K562 (cell line): ENCODE measurements at regions not wholly inside any gene's neighbourhood (a gene's known extent, or its start where the extent isn't known, plus 50 kb on each side); places are given as distances from the start of the nearest gene placed in this dataset.

Experiments
- ARID1B ChIP-seq: fragments of 450-650 bp; IDR thresholded peaks from 2 replicates; pipeline ENCODE4 v1.6.1; 2016; ENCODE audit warnings: antibody characterized with exemption, mild to moderate bottlenecking, inconsistent platforms
- CREM ChIP-seq: IDR thresholded peaks from 2 replicates; pipeline ENCODE4 v1.6.1; 2014; ENCODE audit warnings: antibody characterized with exemption, low read depth
- EZH2 ChIP-seq: IDR thresholded peaks from 2 replicates; pipeline ENCODE4 v1.6.1; 2012; ENCODE audit warnings: low read depth, mild to moderate bottlenecking, inconsistent platforms, low read length, borderline replicate concordance
- HMGN3 ChIP-seq: IDR thresholded peaks from 2 replicates; pipeline ENCODE4 v1.6.1; 2011; ENCODE audit warnings: borderline replicate concordance, low read depth, mild to moderate bottlenecking, mixed read lengths, low read length; ENCODE audit not compliant: insufficient read length; ENCODE audit errors: extremely low read depth
- IFI16 ChIP-seq: fragments of 250-450 bp; sonication (Bioruptor Pico); IDR thresholded peaks from 2 replicates; pipeline ENCODE4 v2.1.2; 2022; ENCODE audit warnings: mild to moderate bottlenecking, inconsistent platforms
- KDM2B ChIP-seq: fragments of 250-450 bp; sonication (Bioruptor Pico); IDR thresholded peaks from 2 replicates; pipeline ENCODE4 v1.8.0; 2021; ENCODE audit warnings: mild to moderate bottlenecking, moderate library complexity
- MCM5 ChIP-seq: fragments of 450-650 bp; IDR thresholded peaks from 2 replicates; pipeline ENCODE4 v1.6.1; 2016; ENCODE audit warnings: low read depth
- NFE2 ChIP-seq: IDR thresholded peaks from 2 replicates; pipeline ENCODE4 v1.6.1; 2014; ENCODE audit warnings: antibody characterized with exemption, low read depth
- POLR3G ChIP-seq: IDR thresholded peaks from 2 replicates; pipeline ENCODE4 v1.6.1; 2011; ENCODE audit not compliant: insufficient read length, insufficient replicate concordance; ENCODE audit errors: extremely low read depth
- RBM17 ChIP-seq: fragments of 200-400 bp; formaldehyde crosslinking; IDR thresholded peaks from 2 replicates; pipeline ENCODE4 v1.6.1; 2017; ENCODE audit warnings: low read depth, mild to moderate bottlenecking, low read length, borderline replicate concordance
- RBM34 ChIP-seq: fragments of 200-400 bp; formaldehyde crosslinking; IDR thresholded peaks from 2 replicates; pipeline ENCODE4 v1.6.1; 2018; ENCODE audit warnings: low read length, borderline replicate concordance; ENCODE audit not compliant: insufficient read depth
- SMARCA4 ChIP-seq: fragments of 450-650 bp; IDR thresholded peaks from 2 replicates; pipeline ENCODE4 v1.6.1; 2016
- TARDBP ChIP-seq: fragments of 450-650 bp; IDR thresholded peaks from 2 replicates; pipeline ENCODE4 v1.6.1; 2016
- TEAD4 ChIP-seq, 2 experiments: sonication (generic) in 1 of 2; formaldehyde crosslinking in 1 of 2; IDR thresholded peaks; 2 replicates each; pipeline versions ENCODE4 v1.6.1 to v1.8.0; 2012 to 2022; ENCODE audit warnings: borderline replicate concordance in 1 of 2, inconsistent platforms in 1 of 2, low read length in 1 of 2, mild to moderate bottlenecking in 1 of 2, missing genetic modification reagents in 1 of 2
- ZMIZ1 ChIP-seq, 2 experiments: fragments of 150-350 bp in 1 of 2; IDR thresholded peaks; 2 replicates each; pipeline ENCODE4 v1.6.1; 2012 to 2016; ENCODE audit warnings: low read depth in 2 of 2, low read length in 2 of 2, mild to moderate bottlenecking in 1 of 2, moderate library complexity in 1 of 2
- ZNF146 ChIP-seq: IDR thresholded peaks from one replicate; pipeline ENCODE4 v1.6.1; 2018; ENCODE audit warnings: missing compliant biosample characterization; ENCODE audit not compliant: unreplicated experiment
- TF ChIP-seq, protein P1 (sequence below), 2 experiments: fragments of 200-800 bp in 1 of 2; sonication (Bioruptor generic) in 1 of 2; sonication (generic) in 1 of 2; formaldehyde crosslinking in 1 of 2; IDR thresholded peaks in 1 of 2; conservative IDR thresholded peaks in 1 of 2; 2 replicates each; pipeline versions ENCODE4 v1.5.0 to v1.6.1; 2016 to 2020; ENCODE audit warnings: missing compliant biosample characterization in 1 of 2, missing genetic modification characterization in 1 of 2, missing genetic modification reagents in 1 of 2
- TF ChIP-seq, protein P2 (sequence below): fragments of 250-450 bp; sonication (Bioruptor Pico); IDR thresholded peaks from 2 replicates; pipeline ENCODE4 v1.8.0; 2021; ENCODE audit warnings: moderate library complexity, mild to moderate bottlenecking, inconsistent platforms

DNA sequence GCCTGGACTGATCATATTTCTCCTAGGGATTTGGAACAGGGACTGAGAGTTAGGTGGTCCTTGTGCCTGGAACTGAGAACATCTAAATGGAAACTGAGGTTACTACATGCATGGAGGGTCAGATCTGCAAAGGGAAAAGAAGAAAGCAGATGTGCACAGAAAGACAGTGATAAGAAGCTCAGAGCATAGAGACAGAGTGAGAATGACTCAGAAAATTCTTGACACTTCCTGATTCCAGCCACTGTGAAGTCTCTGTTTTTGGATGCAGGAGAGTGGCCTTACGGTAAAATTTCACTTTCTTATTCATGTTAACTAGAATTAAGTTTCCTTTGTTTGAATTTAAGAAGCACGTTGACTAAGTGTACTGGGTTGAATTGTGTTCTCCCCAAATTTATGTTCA, 241.7 kb downstream of the TMEM26 start (continued):
- no peak for TF ChIP-seq ZMIZ1 (IDR thresholded peaks at IDR 0.05; ENCODE audit: low read depth in 2 of 2, low read length in 2 of 2)
- TF ChIP-seq NFE2, result peak; percentile 44
- TF ChIP-seq TEAD4 (IDR thresholded peaks at IDR 0.05; ENCODE audit: low read length), result no peak; the same call in 1 of the 2 replicates
- TF ChIP-seq TEAD4 (CRISPR knock-in tag; IDR thresholded peaks at IDR 0.05; ENCODE audit: borderline replicate concordance), result no peak
- 0 out of 2 replicates have a peak, but pooled peaks have one; percentile 39 for TF ChIP-seq SMARCA4
- no peak for TF ChIP-seq IFI16 (CRISPR knock-in tag)
- TF ChIP-seq, protein P1, sequence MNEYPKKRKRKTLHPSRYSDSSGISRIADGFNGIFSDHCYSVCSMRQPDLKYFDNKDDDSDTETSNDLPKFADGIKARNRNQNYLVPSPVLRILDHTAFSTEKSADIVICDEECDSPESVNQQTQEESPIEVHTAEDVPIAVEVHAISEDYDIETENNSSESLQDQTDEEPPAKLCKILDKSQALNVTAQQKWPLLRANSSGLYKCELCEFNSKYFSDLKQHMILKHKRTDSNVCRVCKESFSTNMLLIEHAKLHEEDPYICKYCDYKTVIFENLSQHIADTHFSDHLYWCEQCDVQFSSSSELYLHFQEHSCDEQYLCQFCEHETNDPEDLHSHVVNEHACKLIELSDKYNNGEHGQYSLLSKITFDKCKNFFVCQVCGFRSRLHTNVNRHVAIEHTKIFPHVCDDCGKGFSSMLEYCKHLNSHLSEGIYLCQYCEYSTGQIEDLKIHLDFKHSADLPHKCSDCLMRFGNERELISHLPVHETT (CRISPR knock-in tag; conservative IDR thresholded peaks at IDR 0.05 in 1 of 2, IDR thresholded peaks at IDR 0.05 in 1 of 2), result no peak
- TF ChIP-seq RBM17, result no peak
- no peak for TF ChIP-seq POLR3G
- no peak for TF ChIP-seq MCM5
- no peak for TF ChIP-seq RBM34
- TF ChIP-seq HMGN3, result no peak
- TF ChIP-seq TARDBP, result no peak
- no peak for TF ChIP-seq KDM2B (CRISPR knock-in tag)
- no peak for TF ChIP-seq CREM
- TF ChIP-seq ARID1B, result peak; percentile 60
- no peak for TF ChIP-seq ZNF146
- TF ChIP-seq, protein P2, sequence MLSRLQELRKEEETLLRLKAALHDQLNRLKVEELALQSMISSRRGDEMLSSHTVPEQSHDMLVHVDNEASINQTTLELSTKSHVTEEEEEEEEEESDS (CRISPR knock-in tag), result no peak
- TF ChIP-seq EZH2, result no peak
